H1 (cell line): ENCODE measurements at regions not wholly inside any gene's neighbourhood (a gene's known extent, or its start where the extent isn't known, plus 50 kb on each side); places are given as distances from the start of the nearest gene placed in this dataset.

Source experiments
- CTCF ChIA-PET: fragments of 300-600 bp; sonication (Branson Sonifier 250); formaldehyde crosslinking; loops from one replicate; lab custom pipeline; 2021; ENCODE audit not compliant: partially characterized antibody; lab: Charles Lee
- POLR2A ChIA-PET: fragments of 300-600 bp; sonication (Branson Sonifier 250); formaldehyde crosslinking; loops from one replicate; lab custom pipeline; 2021; ENCODE audit warnings: inconsistent platforms; ENCODE audit not compliant: partially characterized antibody; lab: Charles Lee
- DNase-seq, 2 experiments: peaks; one replicate each; pipeline versions ENCODE4 v3.0.0 to v3.0.0-alpha.2; 2010 to 2022; ENCODE audit warnings: low spot score in 2 of 2, low read depth in 1 of 2, mixed read lengths in 1 of 2
- FAIRE-seq: peaks from 2 replicates; lab custom pipeline; 2011; peaks lifted over from hg19 to GRCh38; lab: Jason Lieb, UNC
- H2AFZ ChIP-seq: 2 replicates; pipeline ENCODE4 v1.8.1; 2012; ENCODE audit warnings: low read length, inconsistent platforms
- H2AK5ac ChIP-seq: 2 replicates; pipeline ENCODE4 v1.6.1; 2013; ENCODE audit warnings: low read depth, low read length
- H2BK120ac ChIP-seq: replicated peaks from 2 replicates; pipeline ENCODE3; 2013; ENCODE audit warnings: low read depth, low read length, inconsistent platforms
- H2BK12ac ChIP-seq: 2 replicates; pipeline ENCODE4 v1.6.1; 2013; ENCODE audit warnings: low read depth, low read length
- H2BK15ac ChIP-seq: 2 replicates; pipeline ENCODE4 v1.6.1; 2013; ENCODE audit warnings: low read length
- H2BK20ac ChIP-seq: 2 replicates; pipeline ENCODE4 v1.6.1; 2013; ENCODE audit warnings: low read length
- H2BK5ac ChIP-seq: 2 replicates; pipeline ENCODE4 v1.6.1; 2013; ENCODE audit warnings: low read depth, low read length
- H3K14ac ChIP-seq: 2 replicates; pipeline ENCODE4 v1.6.1; 2013; ENCODE audit warnings: inconsistent platforms; ENCODE audit not compliant: insufficient read length
- H3K18ac ChIP-seq: 2 replicates; pipeline ENCODE4 v1.6.1; 2013; ENCODE audit warnings: low read length; ENCODE audit errors: extremely low read depth
- H3K23ac ChIP-seq: 2 replicates; pipeline ENCODE4 v1.6.1; 2013; ENCODE audit warnings: inconsistent platforms; ENCODE audit not compliant: insufficient read length
- H3K23me2 ChIP-seq: 2 replicates; pipeline ENCODE4 v1.6.1; 2013; ENCODE audit warnings: low read depth, low read length
- H3K27ac ChIP-seq: 2 replicates; pipeline ENCODE4 v1.6.1; 2011; ENCODE audit warnings: low read depth, low read length, inconsistent platforms
- H3K27me3 ChIP-seq, 4 experiments: replicated peaks in 1 of 4; 1 replicate in 1 of 4; 2 replicates in 3 of 4; pipeline versions ENCODE4 v1.6.1 to v1.8.1; 2011 to 2013; ENCODE audit warnings: low read length in 3 of 4, mild to moderate bottlenecking in 3 of 4, inconsistent platforms in 2 of 4, mixed read lengths in 2 of 4, moderate library complexity in 1 of 4; ENCODE audit not compliant: control insufficient read depth in 3 of 4, insufficient read depth in 3 of 4; ENCODE audit errors: extremely low read depth in 1 of 4
- H3K36me3 ChIP-seq, 4 experiments: 2 replicates each; pipeline versions ENCODE4 v1.6.1 to v1.8.1; 2011 to 2013; ENCODE audit warnings: mild to moderate bottlenecking in 4 of 4, low read length in 3 of 4, moderate library complexity in 2 of 4, control low read depth in 1 of 4, inconsistent platforms in 1 of 4; ENCODE audit not compliant: insufficient read depth in 4 of 4, control insufficient read depth in 2 of 4
- H3K4ac ChIP-seq: replicated peaks from 2 replicates; pipeline ENCODE3; 2013; ENCODE audit warnings: low read length, low read depth, mixed read lengths, inconsistent platforms; ENCODE audit not compliant: insufficient read length
- H3K4me1 ChIP-seq, 4 experiments: replicated peaks in 1 of 4; 1 replicate in 1 of 4; 2 replicates in 3 of 4; pipeline versions ENCODE4 v1.6.1 to v1.8.1; 2011 to 2013; ENCODE audit warnings: low read length in 3 of 4, inconsistent platforms in 2 of 4, mixed read lengths in 1 of 4; ENCODE audit not compliant: insufficient read depth in 4 of 4, control insufficient read depth in 3 of 4
- H3K4me2 ChIP-seq, 2 experiments: 2 replicates each; pipeline versions ENCODE4 v1.6.1 to v1.8.1; 2011 to 2013; ENCODE audit warnings: low read depth in 2 of 2, low read length in 2 of 2, control low read depth in 1 of 2, inconsistent platforms in 1 of 2, mild to moderate bottlenecking in 1 of 2; ENCODE audit not compliant: insufficient read depth in 1 of 2
- H3K4me3 ChIP-seq, 4 experiments: fragments of 200-600, 300-600 bp in 1 of 4; sonication (generic), shearing (Covaris generic), sonication (Bioruptor Twin) in 1 of 4; 2 replicates each; pipeline versions ENCODE4 v1.5.1 to v1.8.1; 2011 to 2016; ENCODE audit warnings: low read length in 4 of 4, low read depth in 3 of 4, control low read depth in 2 of 4, inconsistent platforms in 2 of 4, mild to moderate bottlenecking in 2 of 4, mixed read lengths in 1 of 4, moderate library complexity in 1 of 4; ENCODE audit not compliant: insufficient read depth in 2 of 4; ENCODE audit errors: extremely low read depth in 1 of 4
- H3K56ac ChIP-seq: replicated peaks from 2 replicates; pipeline ENCODE3; 2013; ENCODE audit warnings: low read depth, mild to moderate bottlenecking, mixed read lengths, low read length, inconsistent platforms; ENCODE audit not compliant: insufficient read length
- H3K79me1 ChIP-seq: 2 replicates; pipeline ENCODE4 v1.6.1; 2013; ENCODE audit warnings: low read depth, low read length, control low read depth
- H3K79me2 ChIP-seq, 2 experiments: 2 replicates each; pipeline versions ENCODE4 v1.6.1 to v1.8.1; 2012 to 2013; ENCODE audit warnings: low read length in 2 of 2, mild to moderate bottlenecking in 2 of 2, inconsistent platforms in 1 of 2; ENCODE audit not compliant: insufficient read depth in 2 of 2, control insufficient read depth in 1 of 2
- H3K9ac ChIP-seq, 4 experiments: replicated peaks in 1 of 4; 1 replicate in 1 of 4; 2 replicates in 3 of 4; pipeline versions ENCODE4 v1.6.1 to v1.8.1; 2011 to 2013; ENCODE audit warnings: low read depth in 3 of 4, low read length in 3 of 4, control low read depth in 2 of 4, mild to moderate bottlenecking in 2 of 4, moderate library complexity in 2 of 4, inconsistent platforms in 1 of 4; ENCODE audit errors: extremely low read depth in 1 of 4
- H3K9me3 ChIP-seq, 2 experiments: 2 replicates each; pipeline versions ENCODE4 v1.6.1 to v1.8.1; 2012 to 2013; ENCODE audit warnings: mild to moderate bottlenecking in 2 of 2, moderate library complexity in 2 of 2, control low read depth in 1 of 2, inconsistent platforms in 1 of 2, low read depth in 1 of 2, low read length in 1 of 2, mixed read lengths in 1 of 2; ENCODE audit not compliant: insufficient read depth in 2 of 2
- H4K20me1 ChIP-seq, 2 experiments: replicated peaks in 1 of 2; 2 replicates each; pipeline versions ENCODE3 to v1.8.1; 2011 to 2013; ENCODE audit warnings: inconsistent platforms in 2 of 2, low read length in 2 of 2, mild to moderate bottlenecking in 1 of 2; ENCODE audit not compliant: insufficient read depth in 2 of 2, control insufficient read depth in 1 of 2
- H4K5ac ChIP-seq: 2 replicates; pipeline ENCODE4 v1.6.1; 2013; ENCODE audit warnings: low read length, low read depth, mixed read lengths, inconsistent platforms; ENCODE audit not compliant: insufficient read length
- H4K8ac ChIP-seq: 2 replicates; pipeline ENCODE4 v1.8.0; 2013; ENCODE audit warnings: mild to moderate bottlenecking, moderate library complexity, low read length, inconsistent platforms; ENCODE audit not compliant: insufficient read depth; ENCODE audit errors: extremely low read depth
- H4K91ac ChIP-seq: replicated peaks from 2 replicates; pipeline ENCODE3; 2013; ENCODE audit warnings: low read length, mixed read lengths, inconsistent platforms; ENCODE audit not compliant: insufficient read length
- CHD1 ChIP-seq: IDR thresholded peaks from 2 replicates; pipeline ENCODE4 v1.6.1; 2012; ENCODE audit warnings: low read depth, low read length, improper control_type of control experiment
- EZH2 ChIP-seq: fragments of 200-600 bp; sonication (generic); IDR thresholded peaks from 2 replicates; pipeline ENCODE4 v1.7.1; 2012; ENCODE audit warnings: low read depth, mild to moderate bottlenecking, moderate library complexity, low read length, inconsistent platforms; ENCODE audit not compliant: severe bottlenecking
- NRF1 ChIP-seq: IDR thresholded peaks from 2 replicates; pipeline ENCODE4 v1.6.1; 2011; ENCODE audit warnings: mild to moderate bottlenecking, low read depth, low read length, improper control_type of control experiment
- SIX5 ChIP-seq: IDR thresholded peaks from 2 replicates; pipeline ENCODE4 v1.6.1; 2011; ENCODE audit warnings: mild to moderate bottlenecking, low read depth, low read length
- SP1 ChIP-seq: IDR thresholded peaks from 2 replicates; pipeline ENCODE4 v1.6.1; 2011; ENCODE audit warnings: low read depth, low read length
- SP2 ChIP-seq: IDR thresholded peaks from 2 replicates; pipeline ENCODE4 v1.6.1; 2012; ENCODE audit warnings: mild to moderate bottlenecking, low read length, inconsistent platforms
- SUZ12 ChIP-seq: fragments of 200-600 bp; sonication (generic); IDR thresholded peaks from 2 replicates; pipeline ENCODE4 v1.6.1; 2012; ENCODE audit warnings: mild to moderate bottlenecking, inconsistent platforms, low read length, moderate library complexity, mixed read lengths
- TAF7 ChIP-seq: optimal IDR thresholded peaks from 2 replicates; pipeline ENCODE3; 2011; ENCODE audit warnings: low read depth, mild to moderate bottlenecking, inconsistent platforms, low read length, moderate library complexity, borderline replicate concordance
- WGBS, 2 experiments: shearing (Covaris generic) in 1 of 2; methylation state at CpG; one replicate each; pipeline versions ENCODE4 v1.1.6 to v1.1.7; 2013 to 2015; ENCODE audit warnings: low lambda C conversion rate in 2 of 2, mixed read lengths in 2 of 2, inconsistent platforms in 1 of 2, low coverage in 1 of 2, missing lambda C conversion rate in 1 of 2; ENCODE audit not compliant: insufficient replicate concordance in 2 of 2, insufficient coverage in 1 of 2, insufficient read length in 1 of 2; ENCODE audit errors: extremely low coverage in 1 of 2, missing lambda C conversion rate in 1 of 2; 5-methylcytosine and 5-hydroxymethylcytosine counted together
- TF ChIP-seq, protein P1 (sequence below): IDR thresholded peaks from 2 replicates; pipeline ENCODE4 v1.6.1; 2011; ENCODE audit warnings: low read depth, mild to moderate bottlenecking, low read length; ENCODE audit not compliant: insufficient read depth

DNA sequence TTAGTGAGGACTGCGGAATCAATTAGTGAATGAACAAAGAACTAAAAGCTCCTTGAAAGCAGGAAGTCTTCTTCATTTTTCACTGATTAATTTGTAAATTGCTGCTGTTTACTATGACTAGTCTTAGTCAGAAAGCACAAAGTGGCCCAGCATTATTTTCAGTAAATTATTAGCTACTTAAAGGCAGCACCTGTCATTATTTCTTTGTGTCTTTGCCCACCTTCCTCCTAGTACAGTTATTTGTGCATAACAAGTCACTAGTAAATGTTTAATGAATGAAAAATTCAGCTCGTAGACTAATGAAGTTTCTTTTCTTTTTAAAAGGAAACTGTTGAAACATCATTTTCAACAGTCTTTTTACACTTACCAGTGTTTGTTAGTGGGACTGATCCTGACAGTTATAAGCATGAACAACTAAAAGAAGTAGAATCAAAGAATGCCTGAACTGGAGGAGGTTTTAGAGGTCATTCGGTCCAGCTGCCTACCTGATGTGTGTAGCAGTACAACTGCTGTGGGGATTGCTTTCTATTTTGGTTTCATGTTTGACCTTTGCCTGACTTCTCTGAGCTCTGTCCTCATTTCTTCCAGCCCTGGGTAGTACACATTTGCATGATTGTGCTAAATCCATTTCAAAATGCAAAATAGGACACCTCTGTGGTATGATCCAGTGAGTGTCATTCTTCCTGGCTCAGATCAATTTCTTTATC, 140.0 kb upstream of the PHYHIPL start:
- Histone ChIP-seq H3K14ac (no peak overlapping the region), H4K8ac (no peak overlapping the region), H3K4me2 (no peak overlapping the region), H2AFZ (no peak overlapping the region), H3K9ac (no peak overlapping the region), H2BK12ac (no peak overlapping the region), H2BK15ac (no peak overlapping the region), H4K5ac (no peak overlapping the region), H2BK120ac (no peak overlapping the region), H3K4me3 (no peak overlapping the region), H2BK5ac (no peak overlapping the region), H3K23ac (no peak overlapping the region), H3K4me1 (no peaks in the 10 kb centered on the region), H3K36me3 (no peaks in the 10 kb centered on the region), H3K56ac (no peak overlapping the region), H3K9me3 (no peaks in the 10 kb centered on the region), H3K27ac (no peak overlapping the region), H2BK20ac (no peak overlapping the region), H4K91ac (no peak overlapping the region), H3K27me3 (no peaks in the 10 kb centered on the region), H3K4ac (no peak overlapping the region), H4K20me1 (no peaks in the 10 kb centered on the region), H3K23me2 (no peaks in the 10 kb centered on the region; the same call in 1 of the 2 replicates), H3K79me1 (no peaks in the 10 kb centered on the region), H2AK5ac (no peak overlapping the region), H3K79me2 (no peaks in the 10 kb centered on the region), H3K18ac (no peak overlapping the region)
- FAIRE-seq: no peak
- ChIA-PET POLR2A (no interaction called here), CTCF (no interaction called here)
- no peak for DNase-seq
- WGBS, 2 experiments: 93% methylated on average over 3 of the region's 3 CpGs; no CpG with 5 or more reads in 1 of the 2 experiments
- TF ChIP-seq, protein P1, sequence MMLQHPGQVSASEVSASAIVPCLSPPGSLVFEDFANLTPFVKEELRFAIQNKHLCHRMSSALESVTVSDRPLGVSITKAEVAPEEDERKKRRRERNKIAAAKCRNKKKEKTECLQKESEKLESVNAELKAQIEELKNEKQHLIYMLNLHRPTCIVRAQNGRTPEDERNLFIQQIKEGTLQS: no peak
- no peak for TF ChIP-seq SUZ12
- TF ChIP-seq TAF7: no peak
- no peak for TF ChIP-seq EZH2
- no peak for TF ChIP-seq SP1
- no peak for TF ChIP-seq SIX5
- TF ChIP-seq CHD1: no peak
- no peak for TF ChIP-seq NRF1
- no peak for TF ChIP-seq SP2
